CD4-positive, alpha-beta T cell treated with Interleukin-1 beta for 1 hour (primary cell): ENCODE measurements at regions not wholly inside any gene's neighbourhood (a gene's known extent, or its start where the extent isn't known, plus 50 kb on each side); places are given as distances from the start of the nearest gene placed in this dataset.

ENCODE experiments used
- DNase-seq, 2 donors: peaks; one replicate each; pipeline ENCODE4 v3.0.0-alpha.2; 2020 to 2022

DNA sequence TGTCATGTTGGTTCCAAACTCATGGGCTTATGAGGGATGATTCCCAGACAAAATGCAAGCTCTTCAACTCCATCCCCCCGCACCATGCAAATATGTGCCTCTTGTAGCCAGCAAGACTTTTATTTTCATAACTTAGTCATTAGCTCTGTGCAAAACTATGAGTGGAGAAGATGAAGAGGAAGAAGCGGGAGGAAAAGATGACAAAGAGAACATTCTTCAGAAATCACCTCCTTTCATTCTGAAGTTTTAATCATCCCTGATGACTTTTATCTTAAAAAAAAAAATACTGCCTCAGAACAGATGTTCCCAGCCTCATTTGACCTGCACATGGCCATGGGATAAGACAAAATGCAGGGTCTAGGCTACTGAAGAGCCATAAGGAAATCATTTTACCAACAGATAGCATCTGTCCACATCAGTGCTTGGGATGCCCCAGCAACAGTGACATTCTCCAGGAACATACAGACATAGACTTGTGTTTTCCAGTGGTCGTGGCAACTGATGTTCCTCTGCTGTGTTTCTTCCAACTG lies 145.5 kb downstream of the WNT5A start:
- no peak for DNase-seq

DNA sequence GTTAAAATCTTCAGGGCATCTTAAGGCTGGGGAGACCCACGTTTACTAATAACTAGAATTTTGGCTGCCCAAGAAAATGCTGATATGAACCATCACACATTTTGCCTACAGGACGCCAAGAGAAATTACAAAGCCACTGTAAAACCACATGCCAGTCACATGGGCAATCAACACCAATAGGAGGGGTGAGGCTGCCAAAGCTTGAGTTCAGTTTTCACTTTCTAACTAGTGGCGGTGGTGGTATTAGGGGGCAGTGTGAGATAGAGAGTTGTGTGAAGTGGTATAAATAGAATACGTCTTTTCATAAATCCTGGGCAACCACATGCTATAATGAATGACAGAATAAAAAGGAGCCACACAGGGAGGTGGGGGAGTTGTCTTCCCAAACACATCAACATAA lies 147.3 kb downstream of the WNT5A start:
- DNase-seq, result no peak

DNA sequence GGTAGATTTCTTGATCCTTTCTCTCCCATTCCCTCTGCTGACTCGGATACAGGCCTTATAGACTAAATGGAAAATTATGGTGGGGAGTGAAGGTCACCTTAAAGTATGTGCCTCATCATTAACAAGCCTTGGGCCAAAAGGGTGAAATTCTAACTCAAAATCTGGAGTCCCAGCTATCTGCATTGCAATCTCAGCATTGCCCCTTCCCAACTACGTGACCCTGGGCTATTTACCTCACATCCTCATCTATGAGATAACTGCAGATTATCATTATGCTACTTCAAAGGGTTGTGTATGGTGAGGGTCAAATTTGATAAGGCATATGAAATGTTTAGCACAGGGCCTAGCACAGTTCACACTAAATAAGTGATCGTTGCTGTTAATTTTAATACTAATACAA lies 147.7 kb downstream of the WNT5A start:
- no peak for DNase-seq

DNA sequence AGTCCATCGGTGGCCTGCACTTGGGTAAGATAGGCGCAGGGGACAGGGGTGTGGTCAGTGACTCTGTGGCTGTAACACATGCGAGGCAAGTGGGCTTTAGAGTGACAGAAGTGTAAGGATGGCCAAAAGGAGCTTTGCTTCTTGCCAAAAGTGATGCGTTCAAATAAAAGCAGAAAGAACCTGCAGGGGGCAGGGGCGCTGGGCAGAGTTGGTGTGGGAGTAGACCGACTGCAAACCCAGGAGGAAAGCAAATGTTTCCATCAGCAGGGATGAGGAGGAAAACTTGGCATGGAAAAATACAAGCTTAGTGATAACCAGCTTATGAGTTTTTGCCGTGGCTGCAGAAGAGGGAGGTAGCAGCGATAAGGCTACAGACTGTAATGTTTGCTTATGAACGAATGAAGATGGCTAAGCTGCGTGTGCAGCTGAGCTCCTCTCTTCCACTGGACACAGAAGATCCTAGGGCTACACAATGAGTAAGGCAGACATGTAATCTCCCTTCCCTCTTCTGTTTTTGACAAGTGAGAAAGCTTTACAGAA lies 149.4 kb downstream of the WNT5A start:
- DNase-seq, result no peak

DNA sequence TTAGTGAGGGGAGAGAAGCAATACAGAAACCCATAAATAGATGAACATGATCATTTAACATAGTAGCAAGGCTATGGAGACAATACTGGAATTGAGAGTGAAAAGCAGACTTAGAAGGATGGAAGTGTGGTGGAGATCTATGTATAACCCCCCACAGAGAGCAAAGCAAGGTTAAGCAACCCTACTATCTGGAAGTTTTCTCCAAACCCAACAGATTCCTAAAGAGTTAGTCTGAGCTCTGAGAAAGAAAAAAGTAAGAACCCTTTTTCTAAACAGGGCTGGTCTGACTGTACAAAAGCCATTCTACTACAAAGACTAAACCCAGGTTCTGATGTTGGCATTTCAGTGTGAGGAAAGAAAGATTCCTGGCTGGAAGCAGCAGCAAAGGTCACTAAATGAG lies 153.2 kb downstream of the WNT5A start:
- DNase-seq, result no peak

DNA sequence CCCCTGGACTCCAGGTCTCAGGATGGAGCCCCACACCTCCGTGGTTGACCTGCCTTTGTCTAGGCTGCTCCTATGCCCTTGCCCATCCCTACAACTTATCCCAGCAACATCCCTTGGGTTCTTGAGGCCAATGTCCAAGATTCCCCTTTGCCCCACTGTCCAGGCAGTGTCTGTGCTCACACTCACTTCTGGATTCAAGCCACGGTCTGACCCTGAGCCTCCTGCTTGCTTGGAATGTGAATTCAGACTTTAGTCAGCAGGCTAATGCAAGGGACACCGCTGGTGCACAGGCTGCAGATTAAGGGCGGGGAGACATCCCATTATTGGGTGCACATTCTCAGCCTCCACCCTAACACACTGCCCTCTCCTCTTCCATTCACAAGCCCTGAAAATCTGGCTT lies 154.1 kb downstream of the WNT5A start:
- no peak for DNase-seq

DNA sequence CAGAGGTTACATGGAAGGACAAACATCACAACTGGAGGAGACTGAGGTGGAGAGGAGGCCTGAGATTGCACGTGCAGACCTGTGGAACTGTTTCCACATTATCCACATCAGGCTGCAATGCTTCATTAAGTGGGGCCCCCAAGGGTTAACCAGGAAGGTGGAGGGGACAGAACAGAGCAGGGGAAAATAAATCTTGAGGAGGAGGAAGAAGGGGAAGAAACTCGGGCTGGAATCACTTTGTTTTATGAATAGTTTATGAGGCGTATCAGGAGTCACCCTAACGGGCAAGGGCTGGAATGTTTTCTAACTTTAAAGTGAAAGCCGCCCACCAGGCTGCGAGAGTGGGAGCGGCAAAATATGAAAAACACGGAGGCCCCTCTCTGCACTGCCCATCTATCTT lies 154.9 kb downstream of the WNT5A start:
- DNase-seq, result no peak

DNA sequence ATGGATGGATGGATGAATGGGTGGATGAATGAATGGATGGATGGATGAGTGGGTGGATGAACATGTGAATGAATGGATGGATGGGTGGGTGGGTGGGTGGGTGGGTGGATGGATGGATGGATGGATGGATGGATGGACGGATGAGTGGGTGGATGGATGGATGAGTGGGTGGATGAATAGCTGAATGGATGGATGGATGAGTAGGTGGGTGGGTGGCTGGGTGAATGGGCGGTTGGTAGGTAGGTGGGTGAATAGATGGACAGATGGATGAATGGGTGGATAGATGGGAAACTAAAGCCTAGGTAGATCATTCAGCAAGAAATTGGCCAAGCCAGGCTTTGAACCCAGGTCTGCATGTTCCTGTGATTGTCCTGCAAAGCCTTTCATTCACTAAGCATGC lies 155.6 kb downstream of the WNT5A start:
- DNase-seq, result no peak

DNA sequence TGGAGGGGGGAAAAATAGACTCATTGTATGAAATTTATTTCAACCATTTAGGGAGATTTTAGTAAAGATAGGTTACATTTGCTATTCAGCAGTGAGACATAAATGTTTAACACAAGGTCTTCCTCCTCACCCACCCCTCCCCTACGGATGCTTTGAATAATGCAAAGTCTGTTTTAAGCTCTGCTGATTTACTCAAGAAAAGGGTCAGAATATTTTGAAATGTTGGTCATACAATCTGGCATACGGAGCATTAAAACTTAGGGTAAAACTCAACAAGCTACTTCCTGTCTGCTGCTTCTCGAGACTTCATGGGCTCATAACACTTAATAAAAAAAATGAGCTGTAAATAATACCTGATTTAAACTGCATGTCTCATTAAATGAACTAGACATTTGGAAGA lies 156.3 kb downstream of the WNT5A start:
- DNase-seq, result no peak

DNA sequence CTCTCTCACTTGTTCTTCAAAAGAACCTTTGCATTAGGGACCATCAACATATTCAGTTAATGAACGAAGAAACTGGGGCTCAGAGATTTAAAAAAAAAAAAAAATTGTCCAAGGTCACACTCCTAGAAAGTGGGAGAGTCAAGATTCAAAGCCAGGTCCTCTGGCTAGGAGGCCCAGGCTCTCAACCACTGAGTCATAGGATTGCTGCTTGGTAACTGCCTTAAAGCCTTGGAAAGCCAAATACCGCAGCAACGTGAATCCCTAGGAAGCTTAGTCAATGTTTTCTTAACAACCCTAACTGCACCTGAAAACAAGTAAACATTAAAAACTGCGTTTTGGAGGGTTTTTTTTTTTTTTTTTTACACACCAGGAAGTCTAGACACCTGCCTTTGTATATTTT lies 156.8 kb downstream of the WNT5A start:
- no peak for DNase-seq

DNA sequence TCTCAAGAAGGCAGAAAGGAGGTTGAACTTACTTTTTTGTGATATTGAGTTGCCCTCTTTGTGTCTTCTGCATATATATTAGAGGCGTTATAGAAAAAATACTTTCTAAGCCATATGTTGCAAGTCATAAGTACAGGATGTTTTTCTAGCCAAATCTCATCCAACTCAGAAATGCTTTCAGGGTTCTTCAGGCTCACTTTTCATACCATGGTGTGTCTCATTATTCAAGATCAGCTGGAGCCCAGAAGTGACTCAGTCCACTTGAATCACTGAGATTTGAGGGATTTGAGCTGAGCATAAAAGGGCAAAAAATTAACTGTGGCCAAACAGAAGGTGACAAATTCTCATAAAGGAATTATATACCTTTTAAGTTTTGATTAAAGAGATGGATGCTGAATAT lies 157.3 kb downstream of the WNT5A start:
- no peak for DNase-seq

DNA sequence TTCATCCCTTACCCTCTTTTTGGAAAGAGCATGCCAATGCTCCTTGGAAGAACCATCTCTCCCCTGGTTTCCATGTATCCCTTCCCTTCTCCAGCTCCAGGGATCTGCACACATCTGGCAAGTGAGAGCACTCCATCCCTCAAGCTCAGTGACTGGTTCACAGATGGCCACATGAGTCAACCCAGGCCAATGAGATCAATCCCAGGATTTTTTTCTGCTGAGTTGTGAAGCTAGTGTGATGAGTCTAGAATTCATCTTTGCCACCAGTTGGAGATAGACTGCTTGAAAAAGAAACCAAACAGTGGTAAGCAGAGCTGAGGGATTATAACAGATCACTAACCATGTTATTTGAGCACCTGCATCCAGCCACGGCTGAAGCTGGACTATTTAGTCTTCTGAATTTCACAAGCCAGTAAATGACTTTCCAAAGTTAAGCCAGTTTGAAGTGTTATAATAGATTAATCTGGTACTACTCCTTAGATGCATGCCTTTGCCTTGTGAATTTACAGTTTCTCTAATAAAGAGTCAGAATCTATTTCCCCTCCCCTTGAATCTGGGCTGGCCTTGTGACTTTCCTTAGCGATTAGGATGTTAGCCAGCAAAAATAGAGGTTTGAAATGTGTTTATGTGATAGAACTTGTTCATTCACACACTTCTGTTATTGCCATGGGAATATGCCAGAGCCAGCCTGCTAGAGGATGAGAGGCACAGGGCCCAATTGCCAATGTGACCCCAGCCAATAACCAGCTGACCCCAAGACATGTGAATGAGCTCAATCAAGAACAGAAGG lies 159.8 kb downstream of the WNT5A start:
- no peak for DNase-seq

DNA sequence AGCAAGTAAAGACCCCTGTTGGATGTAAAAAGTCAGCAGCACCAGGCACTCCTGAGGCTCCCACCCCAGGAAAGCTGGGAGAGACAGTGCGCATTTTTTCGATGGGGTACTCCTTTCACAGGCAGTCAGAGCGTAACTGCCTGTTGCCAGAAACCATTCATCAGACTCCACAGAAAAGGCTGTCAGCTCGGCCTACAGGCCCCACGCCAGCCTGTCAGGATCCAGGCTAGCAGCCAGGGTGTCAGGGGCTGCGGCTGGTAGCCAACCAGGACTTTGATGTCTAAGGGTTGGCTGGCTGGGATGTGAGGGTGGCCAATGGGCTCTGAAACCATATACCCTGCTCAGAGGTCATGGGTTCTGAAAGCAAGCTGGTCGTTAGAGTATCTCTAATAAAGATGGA lies 164.5 kb downstream of the WNT5A start:
- DNase-seq, result no peak

DNA sequence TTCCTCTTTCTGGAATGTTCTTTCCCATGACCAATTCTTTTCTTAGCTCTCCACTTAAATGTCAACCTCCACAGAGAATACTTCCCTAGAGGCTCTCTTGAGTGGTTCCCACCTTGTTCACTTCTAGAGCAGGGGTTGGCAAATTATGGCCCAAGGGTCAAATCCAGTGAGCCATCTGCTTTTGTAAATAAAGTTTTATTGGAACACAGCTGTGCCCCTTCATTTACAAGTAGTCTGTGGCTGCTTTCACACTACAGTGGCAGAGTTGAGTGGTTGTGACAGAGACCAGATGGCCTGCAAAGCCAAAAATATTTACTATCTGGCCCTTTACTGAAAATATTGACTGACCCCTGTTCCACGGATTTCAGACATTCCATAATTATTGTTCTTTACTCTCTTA lies 166.2 kb downstream of the WNT5A start:
- no peak for DNase-seq

DNA sequence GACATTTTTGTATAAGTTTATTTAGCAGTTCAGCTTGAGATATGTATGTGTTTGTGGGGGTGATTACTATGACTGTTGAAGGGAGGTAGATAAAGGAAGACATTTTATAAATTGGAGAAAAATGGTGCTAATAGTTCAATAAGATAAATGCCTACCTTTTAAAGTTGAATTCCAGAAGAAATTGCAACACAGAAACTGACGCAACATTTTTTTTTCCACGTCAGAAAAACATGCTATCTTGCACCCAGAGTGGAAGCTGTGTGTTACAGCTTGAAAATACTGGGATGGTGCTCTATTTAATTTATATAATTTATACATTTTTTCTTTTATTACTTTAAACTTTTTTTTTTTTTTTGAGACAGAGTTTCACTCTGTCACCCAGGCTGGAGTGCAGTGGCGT lies 171.7 kb downstream of the WNT5A start:
- no peak for DNase-seq

DNA sequence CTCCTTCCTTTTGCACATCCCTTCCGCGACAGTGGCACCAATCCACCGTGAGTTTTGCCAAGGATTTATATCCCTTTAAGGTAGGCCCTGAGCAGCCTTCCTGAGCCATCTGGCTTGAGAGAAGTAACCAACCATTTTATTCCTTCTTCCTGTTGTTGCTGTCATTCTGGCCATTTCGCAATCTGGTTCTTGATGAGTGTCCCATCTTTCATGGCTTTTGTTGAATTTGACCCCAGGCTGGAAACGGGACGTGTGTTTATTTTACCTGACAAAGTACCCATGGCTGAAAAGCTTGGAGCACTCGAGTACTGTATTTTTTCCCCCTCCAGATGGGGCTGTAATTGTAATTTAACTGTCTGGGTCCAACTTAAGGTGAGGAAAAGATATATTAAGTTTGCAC lies 173.4 kb downstream of the WNT5A start:
- no peak for DNase-seq

DNA sequence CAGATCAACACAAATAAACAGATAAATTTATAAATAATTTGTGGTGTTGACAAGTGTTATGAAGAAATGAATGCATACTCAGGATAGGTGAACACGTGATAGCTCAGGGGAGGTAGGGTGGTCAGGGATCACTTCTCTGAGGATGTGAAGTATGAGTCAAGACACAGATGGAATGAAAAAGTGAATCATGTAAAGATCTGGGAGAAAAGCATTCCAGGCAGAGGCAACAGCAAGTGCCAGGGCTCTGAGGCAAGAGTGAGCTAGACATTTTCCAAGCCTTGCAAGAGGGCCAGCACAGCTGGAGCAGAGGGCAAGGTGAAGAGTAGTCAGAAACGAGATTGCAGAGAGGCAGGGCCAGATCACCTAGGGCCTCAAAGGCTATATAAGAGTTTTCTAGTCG lies 177.8 kb downstream of the WNT5A start:
- DNase-seq, result no peak

DNA sequence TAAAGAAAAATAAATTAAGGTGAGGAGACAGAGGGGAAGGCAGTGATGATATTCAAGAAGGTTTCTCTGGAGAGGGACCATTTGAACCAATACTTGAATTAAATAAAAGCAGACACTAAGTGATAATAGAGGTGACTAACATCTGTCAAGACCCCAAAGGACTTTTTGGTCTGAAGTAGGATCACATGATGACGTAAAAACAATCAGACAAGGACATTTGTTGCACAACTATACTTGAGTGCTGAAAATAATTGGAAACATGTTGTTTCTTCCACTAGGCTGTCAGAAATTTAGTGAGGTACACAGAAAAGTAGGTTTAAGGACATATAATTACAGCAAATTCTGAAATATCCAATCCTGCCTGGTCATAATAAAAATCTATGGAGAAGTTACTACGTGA lies 179.5 kb downstream of the WNT5A start:
- no peak for DNase-seq

DNA sequence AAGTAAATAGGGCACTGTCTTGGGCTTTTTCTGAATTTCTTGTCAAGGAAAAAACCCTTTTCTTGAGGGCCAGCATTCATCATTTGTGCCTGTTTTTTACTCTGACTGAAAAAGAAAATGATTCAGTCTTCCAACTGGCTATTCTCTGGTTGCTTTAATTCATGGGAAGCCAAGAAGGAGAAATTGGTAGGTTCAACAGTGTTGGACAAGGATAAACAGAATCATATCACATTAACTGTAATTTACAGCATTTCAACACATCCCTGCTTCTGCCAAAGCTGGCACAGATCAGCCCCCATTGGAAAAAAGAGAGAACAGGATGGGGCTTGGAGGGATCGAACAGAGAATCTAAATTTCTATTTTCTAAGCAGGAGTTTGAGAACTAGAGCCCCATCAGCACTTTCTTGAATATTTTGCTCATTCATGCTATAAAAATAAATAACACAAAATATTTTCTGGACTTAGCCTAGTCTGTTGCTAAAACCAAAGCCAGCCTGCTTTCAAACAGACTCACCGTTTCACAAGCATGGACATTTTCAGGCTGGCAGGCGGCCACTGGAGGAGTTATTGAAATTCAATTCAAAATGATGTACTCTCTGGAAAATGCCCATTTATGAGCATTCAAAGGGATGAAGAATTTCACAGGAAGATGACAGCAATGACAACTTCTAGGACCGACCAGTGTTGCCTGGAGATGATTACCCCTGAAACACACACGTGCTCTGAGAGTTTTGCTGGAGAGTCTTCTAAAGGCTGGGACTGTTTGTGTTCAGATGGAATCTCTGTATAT lies 181.2 kb downstream of the WNT5A start:
- DNase-seq, result no peak

DNA sequence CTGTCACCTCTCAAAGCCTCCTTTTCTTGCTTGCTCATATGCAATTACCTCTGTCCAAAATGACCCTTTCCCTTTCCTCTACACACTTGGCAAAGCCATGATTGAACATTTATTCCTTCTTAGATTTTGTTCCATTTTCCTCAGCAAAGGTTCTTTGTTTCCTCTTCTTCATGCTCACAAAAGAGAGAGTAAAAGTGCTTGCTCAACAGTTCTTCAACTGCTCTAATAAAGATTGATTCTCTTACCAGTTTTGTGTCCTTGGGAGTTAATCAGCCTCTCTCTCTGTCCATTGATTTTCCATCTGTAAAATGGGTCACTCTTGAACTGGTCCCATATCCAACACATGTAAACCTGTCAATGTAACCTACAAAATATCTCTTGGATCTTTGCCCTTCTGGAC lies 186.4 kb downstream of the WNT5A start:
- DNase-seq, result no peak

DNA sequence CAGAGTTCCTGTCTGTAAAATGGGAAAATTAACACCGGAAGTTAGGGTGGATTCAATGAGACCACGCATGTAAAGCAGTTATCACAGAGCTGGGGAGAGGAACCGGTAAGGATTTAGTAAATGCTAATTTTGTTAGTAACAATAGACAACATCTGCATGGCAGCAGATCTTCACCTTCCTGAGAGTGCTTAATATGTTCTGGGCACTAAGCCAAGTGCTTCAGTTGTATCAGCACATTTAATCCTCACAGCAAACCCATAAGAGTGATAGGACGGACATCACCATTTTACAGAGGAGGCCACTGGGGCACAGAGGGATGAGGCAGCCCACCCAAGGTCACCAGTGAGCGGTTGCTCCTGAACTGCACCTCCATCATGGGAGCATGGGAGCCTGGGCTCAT lies 189.4 kb downstream of the WNT5A start:
- no peak for DNase-seq

DNA sequence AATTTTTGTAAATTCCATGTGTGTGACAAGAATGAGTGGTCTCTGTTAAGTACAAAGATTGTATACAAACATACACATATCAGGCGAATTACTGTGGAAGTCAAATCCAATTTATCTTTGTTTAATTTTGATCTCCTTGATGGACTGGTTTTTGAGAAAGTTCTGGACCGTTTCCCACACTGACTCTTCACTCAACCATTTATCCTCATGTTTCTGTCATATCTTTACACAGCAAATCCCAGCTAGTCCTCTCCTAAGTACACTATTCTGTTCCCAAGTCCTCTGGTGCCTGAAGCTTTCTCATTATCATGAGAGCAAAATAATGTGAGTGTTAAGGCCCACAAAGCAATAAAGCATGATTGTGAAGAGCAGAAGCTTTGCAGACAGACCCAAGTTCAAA lies 189.9 kb downstream of the WNT5A start:
- no peak for DNase-seq

DNA sequence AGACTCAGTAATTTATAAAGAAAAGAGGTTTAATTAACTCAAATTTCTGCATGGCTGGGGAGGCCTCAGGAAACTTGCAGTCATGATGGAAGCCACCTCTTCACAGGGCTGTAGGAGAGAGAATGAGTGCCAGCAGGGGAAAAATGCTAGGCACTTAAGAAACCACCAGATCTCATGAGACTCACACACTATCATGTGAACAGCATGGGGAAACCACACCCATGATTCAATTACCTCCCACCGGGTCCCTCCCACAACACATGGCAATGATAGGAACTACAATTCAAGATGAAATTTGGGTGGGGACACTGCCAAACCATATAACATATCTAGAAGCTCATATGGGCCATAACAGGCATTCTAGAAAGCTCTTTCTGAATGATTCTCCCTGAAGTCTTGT lies 190.3 kb downstream of the WNT5A start:
- DNase-seq, result no peak

DNA sequence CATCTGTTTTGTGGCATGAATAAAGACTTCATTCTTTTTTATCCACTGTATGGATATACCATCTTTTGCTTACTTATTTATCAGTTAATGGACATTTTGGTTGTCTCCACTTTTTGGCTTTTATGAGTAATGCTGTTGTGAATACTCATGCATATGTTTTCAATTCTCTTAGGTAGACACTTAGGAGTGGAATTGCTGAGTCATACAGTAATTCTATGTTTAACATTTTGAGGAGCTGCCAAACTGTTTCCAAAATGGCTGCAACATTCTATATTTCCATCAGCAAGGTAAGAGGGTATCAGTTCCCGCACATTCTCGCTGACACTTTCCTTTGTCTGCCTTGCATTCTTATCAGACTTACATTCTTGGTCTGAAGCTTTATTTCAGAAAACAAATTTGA lies 191.1 kb downstream of the WNT5A start:
- DNase-seq, result no peak
